ENCODE measurements at regions not wholly inside any gene's neighbourhood (a gene's known extent, or its start where the extent isn't known, plus 50 kb on each side); places are given as distances from the start of the nearest gene placed in this dataset.

- no peak for DNase-seq (ENCODE audit: low read depth in 1 of 2, low spot score in 1 of 2)
- no peak for TF ChIP-seq REST (IDR thresholded peaks at IDR 0.05; ENCODE audit: insufficient replicate concordance, low read depth)
- TF ChIP-seq GABPA (IDR thresholded peaks at IDR 0.05; ENCODE audit: low read depth), result no peak
- TF ChIP-seq CTCF (IDR thresholded peaks at IDR 0.05; ENCODE audit: insufficient read depth, low read length), result no peak
- no peak for TF ChIP-seq POLR2AphosphoS5 (IDR thresholded peaks at IDR 0.05; ENCODE audit: low read depth)
- no peak for TF ChIP-seq SPI1 (IDR thresholded peaks at IDR 0.05; ENCODE audit: borderline replicate concordance, low read depth)
- Histone ChIP-seq H3K27me3 (ENCODE audit: insufficient read depth, poor library complexity, severe bottlenecking) (no peaks in the 10 kb centered on the region), H3K27ac (replicated peaks) (no peak overlapping the region), H3K4me3 (replicated peaks; ENCODE audit: insufficient read depth, low read length) (no peak overlapping the region)
Measured at GRCh38 chr4:96786306-96786705, 946.4 kb downstream of the PDHA2 start.

- no peak for DNase-seq (ENCODE audit: low read depth in 1 of 2, low spot score in 1 of 2)
- Histone ChIP-seq H3K4me3 (replicated peaks; ENCODE audit: insufficient read depth, low read length) (no peak overlapping the region), H3K27me3 (ENCODE audit: insufficient read depth, poor library complexity, severe bottlenecking) (no peaks in the 10 kb centered on the region), H3K27ac (replicated peaks) (no peak overlapping the region)
- no peak for TF ChIP-seq CTCF (IDR thresholded peaks at IDR 0.05; ENCODE audit: insufficient read depth, low read length)
- no peak for TF ChIP-seq POLR2AphosphoS5 (IDR thresholded peaks at IDR 0.05; ENCODE audit: low read depth)
- no peak for TF ChIP-seq GABPA (IDR thresholded peaks at IDR 0.05; ENCODE audit: low read depth)
- no peak for TF ChIP-seq SPI1 (IDR thresholded peaks at IDR 0.05; ENCODE audit: borderline replicate concordance, low read depth)
- no peak for TF ChIP-seq REST (IDR thresholded peaks at IDR 0.05; ENCODE audit: insufficient replicate concordance, low read depth)
Measured at GRCh38 chr4:96787766-96788165, 947.9 kb downstream of the PDHA2 start.

- Histone ChIP-seq H3K27ac (replicated peaks) (no peak overlapping the region), H3K4me3 (replicated peaks; ENCODE audit: insufficient read depth, low read length) (no peak overlapping the region), H3K27me3 (ENCODE audit: insufficient read depth, poor library complexity, severe bottlenecking) (no peaks in the 10 kb centered on the region)
- no peak for DNase-seq (ENCODE audit: low read depth in 1 of 2, low spot score in 1 of 2)
- TF ChIP-seq REST (IDR thresholded peaks at IDR 0.05; ENCODE audit: insufficient replicate concordance, low read depth) (no peak), GABPA (IDR thresholded peaks at IDR 0.05; ENCODE audit: low read depth) (no peak), CTCF (IDR thresholded peaks at IDR 0.05; ENCODE audit: insufficient read depth, low read length) (no peak), SPI1 (IDR thresholded peaks at IDR 0.05; ENCODE audit: borderline replicate concordance, low read depth) (no peak), POLR2AphosphoS5 (IDR thresholded peaks at IDR 0.05; ENCODE audit: low read depth) (no peak)
Measured at GRCh38 chr4:96809563-96809962, 969.7 kb downstream of the PDHA2 start.

All from HL-60 (cell line).